ENCODE measurements at regions not wholly inside any gene's neighbourhood (a gene's known extent, or its start where the extent isn't known, plus 50 kb on each side); places are given as distances from the start of the nearest gene placed in this dataset.

- H3K4me2 ChIP-seq, result peak overlapping the region; percentile 51; the same call in 1 of the 2 replicates
- H3K9ac ChIP-seq, result peak overlapping the region; percentile 23; the same call in 1 of the 2 replicates
- no peaks in the 10 kb centered on the region for H3K36me3 ChIP-seq (replicated peaks in 1 of 2; ENCODE audit: control insufficient read depth in 1 of 2, insufficient read depth in 2 of 2, low read length in 1 of 2)
- H3K4me1 ChIP-seq (ENCODE audit: control insufficient read depth in 1 of 2, insufficient read depth in 2 of 2, low read depth in 1 of 2, low read length in 1 of 2), result peaks cover 0 to 26% of the 10 kb centered on the region in 2 experiments; a peak in 3 of 4 replicates
- H3K27me3 ChIP-seq (ENCODE audit: insufficient read depth), result no peaks in the 10 kb centered on the region
- POLR2A ChIA-PET, result no interaction called here
- CTCF ChIA-PET, result no interaction called here
- H2AFZ ChIP-seq (ENCODE audit: low read depth), result peak overlapping the region; percentile 47; the same call in 1 of the 2 replicates
- DNase-seq, result no peak
- no peaks in the 10 kb centered on the region for H3K79me2 ChIP-seq (ENCODE audit: insufficient read depth)
- peaks cover 29% of the 10 kb centered on the region for H3F3A ChIP-seq (replicated peaks; ENCODE audit: insufficient read depth)
- no peak overlapping the region for H3K4me3 ChIP-seq (ENCODE audit: low read depth in 2 of 2, low read length in 1 of 2)
- peak overlapping the region; percentile 82 to 86; a peak in 3 of 4 replicates for H3K27ac ChIP-seq (ENCODE audit: low read depth in 2 of 2, low read length in 1 of 2)
- no peaks in the 10 kb centered on the region for H3K9me3 ChIP-seq
- H3K9me2 ChIP-seq, result no peaks in the 10 kb centered on the region
- TF ChIP-seq TEAD4 (IDR thresholded peaks at IDR 0.05; ENCODE audit: borderline replicate concordance, insufficient read depth), result peak; percentile 82; the same call in 1 of the 2 replicates
- TF ChIP-seq REST (IDR thresholded peaks at IDR 0.05; ENCODE audit: low read depth, low read length), result no peak
- TF ChIP-seq SMC3 (IDR thresholded peaks at IDR 0.05; ENCODE audit: low read depth, low read length), result no peak
- peak; percentile 72 to 98 for TF ChIP-seq EP300 (IDR thresholded peaks at IDR 0.05; ENCODE audit: borderline replicate concordance in 1 of 2, low read depth in 1 of 2, low read length in 1 of 2)
- TF ChIP-seq PBX3 (IDR thresholded peaks at IDR 0.05), result peak; percentile 97
- TF ChIP-seq ZBTB33 (IDR thresholded peaks at IDR 0.05; ENCODE audit: borderline replicate concordance, low read depth), result peak; percentile 76; the same call in 1 of the 2 replicates
- peak; percentile 54; the same call in 1 of the 2 replicates for TF ChIP-seq MEF2A (IDR thresholded peaks at IDR 0.05; ENCODE audit: borderline replicate concordance, low read depth)
- TF ChIP-seq NFIC (IDR thresholded peaks at IDR 0.05; ENCODE audit: borderline replicate concordance), result peak; percentile 90
- TF ChIP-seq TAF1 (IDR thresholded peaks at IDR 0.05; ENCODE audit: borderline replicate concordance, low read depth, low read length), result 0 out of 2 replicates have a peak, but pooled peaks have one; percentile 13
- no peak for TF ChIP-seq CTCF (IDR thresholded peaks at IDR 0.05)
- peak; percentile 96 for TF ChIP-seq JUND (IDR thresholded peaks at IDR 0.05)
- TF ChIP-seq YY1 (IDR thresholded peaks at IDR 0.05; ENCODE audit: low read depth), result 0 out of 2 replicates have a peak, but pooled peaks have one; percentile 36
- TF ChIP-seq SIN3A (IDR thresholded peaks at IDR 0.05; ENCODE audit: borderline replicate concordance, low read depth, low read length), result peak; percentile 47; the same call in 1 of the 2 replicates
- no peak for TF ChIP-seq MAX (IDR thresholded peaks at IDR 0.05; ENCODE audit: low read depth)
- TF ChIP-seq USF2 (IDR thresholded peaks at IDR 0.05; ENCODE audit: borderline replicate concordance, low read depth, low read length), result no peak
- peak; percentile 79; the same call in 1 of the 2 replicates for TF ChIP-seq POLR2AphosphoS5 (IDR thresholded peaks at IDR 0.05; ENCODE audit: low read depth, low read length)
- TF ChIP-seq FOSL2 (IDR thresholded peaks at IDR 0.05; ENCODE audit: borderline replicate concordance, low read depth), result peak; percentile 88
- peak; percentile 95 for TF ChIP-seq FOXM1 (IDR thresholded peaks at IDR 0.05; ENCODE audit: low read depth)
- no peak for TF ChIP-seq EZH2phosphoT487 (IDR thresholded peaks at IDR 0.05; ENCODE audit: borderline replicate concordance, low read depth)
- TF ChIP-seq TCF12 (IDR thresholded peaks at IDR 0.05), result peak; percentile 95
- TF ChIP-seq RXRA (IDR thresholded peaks at IDR 0.05; ENCODE audit: borderline replicate concordance, low read depth), result peak; percentile 87
- TF ChIP-seq GATA2 (CRISPR knock-in tag; IDR thresholded peaks at IDR 0.05), result no peak
- no peaks in the 10 kb centered on the region for H4K20me1 ChIP-seq (ENCODE audit: insufficient read depth)
- 9% methylated on average over 1 of the region's 1 CpG for WGBS (ENCODE audit: low lambda C conversion rate)
Observed at GRCh38 chr2:195486987-195487644, 169.9 kb upstream of the SLC39A10 start.
